OCI-LY1 (cell line): ENCODE measurements at regions not wholly inside any gene's neighbourhood (a gene's known extent, or its start where the extent isn't known, plus 50 kb on each side); places are given as distances from the start of the nearest gene placed in this dataset.

Experiments used
- H2AFZ ChIP-seq: fragments of 200-600 bp; sonication (generic), shearing (Covaris generic); 2 replicates; pipeline ENCODE4 v1.6.0; 2014; ENCODE audit warnings: antibody characterized with exemption, mild to moderate bottlenecking, low read length
- H3F3A ChIP-seq: fragments of 200-600 bp; sonication (generic), shearing (Covaris generic); 2 replicates; pipeline ENCODE4 v1.6.0; 2014; ENCODE audit warnings: mild to moderate bottlenecking, antibody characterized with exemption, low read length, moderate library complexity; ENCODE audit not compliant: insufficient read depth
- H3K27ac ChIP-seq: fragments of 200-600 bp; sonication (generic); 2 replicates; pipeline ENCODE4 v1.5.1; 2014; ENCODE audit warnings: low read length, mixed run types, mild to moderate bottlenecking, low read depth; ENCODE audit not compliant: poor library complexity, severe bottlenecking
- H3K27me3 ChIP-seq: fragments of 200-600 bp; sonication (generic); 2 replicates; pipeline ENCODE4 v1.6.0; 2014; ENCODE audit warnings: antibody characterized with exemption, mild to moderate bottlenecking, low read length, moderate library complexity; ENCODE audit not compliant: insufficient read depth
- H3K36me3 ChIP-seq: fragments of 200-600 bp; sonication (generic); 2 replicates; pipeline ENCODE4 v1.6.1; 2014; ENCODE audit warnings: mild to moderate bottlenecking, antibody characterized with exemption, low read length, moderate library complexity, mixed read lengths; ENCODE audit not compliant: insufficient read depth
- H3K4me1 ChIP-seq: fragments of 200-600 bp; sonication (generic); 2 replicates; pipeline ENCODE4 v1.5.1; 2014; ENCODE audit warnings: mild to moderate bottlenecking, low read length, moderate library complexity; ENCODE audit not compliant: insufficient read depth, severe bottlenecking
- H3K4me2 ChIP-seq: fragments of 200-600 bp; sonication (generic), shearing (Covaris generic); 2 replicates; pipeline ENCODE4 v1.6.1; 2014; ENCODE audit warnings: low read length
- H3K4me3 ChIP-seq: fragments of 200-600 bp; sonication (generic); 2 replicates; pipeline ENCODE4 v1.5.1; 2014; ENCODE audit warnings: low read length, low read depth, mild to moderate bottlenecking, mixed read lengths; ENCODE audit not compliant: poor library complexity, severe bottlenecking
- H3K79me2 ChIP-seq: fragments of 200-600 bp; shearing (Covaris generic); 2 replicates; pipeline ENCODE4 v1.6.1; 2016; ENCODE audit warnings: mixed run types, low read length, mixed read lengths; ENCODE audit not compliant: insufficient read depth
- H3K9ac ChIP-seq: fragments of 200-600 bp; sonication (generic), shearing (Covaris generic); 2 replicates; pipeline ENCODE4 v1.6.1; 2014; ENCODE audit warnings: mild to moderate bottlenecking, low read length, mixed read lengths
- H3K9me2 ChIP-seq: fragments of 200-600 bp; sonication (generic), shearing (Covaris generic); 2 replicates; pipeline ENCODE4 v1.6.1; 2014; ENCODE audit warnings: low read depth, mild to moderate bottlenecking, low read length, mixed read lengths
- H3K9me3 ChIP-seq: fragments of 200-600 bp; shearing (Covaris generic); 2 replicates; pipeline ENCODE4 v1.6.1; 2014; ENCODE audit warnings: low read length, mixed read lengths
- H4K20me1 ChIP-seq: fragments of 200-600 bp; sonication (generic), shearing (Covaris generic); 2 replicates; pipeline ENCODE4 v1.6.0; 2016; ENCODE audit warnings: mild to moderate bottlenecking, low read length; ENCODE audit not compliant: insufficient read depth
- EZH2 ChIP-seq: fragments of 200-600 bp; sonication (generic), shearing (Covaris generic); IDR thresholded peaks from 2 replicates; pipeline ENCODE4 v1.8.0; 2017; ENCODE audit warnings: borderline replicate concordance, mixed run types, mild to moderate bottlenecking, antibody characterized with exemption, low read length, moderate library complexity, mixed read lengths

GRCh38 chr15:77682564-77682963 lies 49.9 kb upstream of the LINGO1 start:
- Histone ChIP-seq H3K27me3 (0 out of 2 replicates have a peak, but pooled peaks cover 7% of the 10 kb centered on the region), H3K4me1 (no peaks in the 10 kb centered on the region), H3K4me3 (no peak overlapping the region), H3K36me3 (no peaks in the 10 kb centered on the region), H2AFZ (no peak overlapping the region), H4K20me1 (no peaks in the 10 kb centered on the region), H3K9me3 (no peaks in the 10 kb centered on the region), H3F3A (no peaks in the 10 kb centered on the region), H3K27ac (no peak overlapping the region), H3K4me2 (no peak overlapping the region), H3K79me2 (no peaks in the 10 kb centered on the region), H3K9me2 (no peaks in the 10 kb centered on the region), H3K9ac (no peak overlapping the region)
- TF ChIP-seq EZH2 = no peak
